Neural cell (in vitro differentiated cells): ENCODE measurements at regions not wholly inside any gene's neighbourhood (a gene's known extent, or its start where the extent isn't known, plus 50 kb on each side); places are given as distances from the start of the nearest gene placed in this dataset.

Source experiments
- H2AFZ ChIP-seq: fragments of 200-600, 300-800 bp; sonication (generic), shearing (Covaris generic); 2 replicates; pipeline ENCODE4 v1.6.0; 2014; ENCODE audit warnings: low read depth, mild to moderate bottlenecking, antibody characterized with exemption, low read length, moderate library complexity
- H3F3A ChIP-seq: fragments of 200-600 bp; shearing (Covaris generic); 2 replicates; pipeline ENCODE4 v1.6.1; 2016; ENCODE audit warnings: mild to moderate bottlenecking, moderate library complexity, mixed read lengths, antibody characterized with exemption, low read length; ENCODE audit not compliant: insufficient read depth, poor library complexity, severe bottlenecking
- H3K27ac ChIP-seq: fragments of 200-600, 300-800 bp; sonication (generic), shearing (Covaris generic); 2 replicates; pipeline ENCODE4 v1.5.1; 2014; ENCODE audit warnings: mild to moderate bottlenecking, low read length, moderate library complexity
- H3K27me3 ChIP-seq: fragments of 300-800, 200-600 bp; sonication (generic), shearing (Covaris generic); 2 replicates; pipeline ENCODE4 v1.6.0; 2014; ENCODE audit warnings: mild to moderate bottlenecking, low read depth, low read length, moderate library complexity; ENCODE audit not compliant: insufficient read depth
- H3K36me3 ChIP-seq: fragments of 300-800, 200-600 bp; sonication (generic), shearing (Covaris generic); 2 replicates; pipeline ENCODE4 v1.5.1; 2014; ENCODE audit warnings: mild to moderate bottlenecking, antibody characterized with exemption, low read length, moderate library complexity; ENCODE audit not compliant: insufficient read depth
- H3K4me2 ChIP-seq: fragments of 300-800, 200-600 bp; sonication (generic), shearing (Covaris generic); 2 replicates; pipeline ENCODE4 v1.6.0; 2014; ENCODE audit warnings: mild to moderate bottlenecking, low read length
- H3K4me3 ChIP-seq: fragments of 300-800, 200-600 bp; sonication (generic), shearing (Covaris generic); 2 replicates; pipeline ENCODE4 v1.5.1; 2014; ENCODE audit warnings: mild to moderate bottlenecking, low read length, moderate library complexity
- H3K79me2 ChIP-seq: fragments of 200-600 bp; shearing (Covaris generic); replicated peaks from 2 replicates; pipeline ENCODE4 v1.6.0; 2014; ENCODE audit warnings: mild to moderate bottlenecking, low read length, moderate library complexity; ENCODE audit not compliant: insufficient read depth
- H3K9ac ChIP-seq: fragments of 300-800, 200-600 bp; sonication (generic), shearing (Covaris generic); 2 replicates; pipeline ENCODE4 v1.6.1; 2016; ENCODE audit warnings: mild to moderate bottlenecking, low read length, mixed read lengths
- H3K9me2 ChIP-seq: fragments of 200-600 bp; shearing (Covaris generic); 2 replicates; pipeline ENCODE4 v1.6.1; 2016; ENCODE audit warnings: mild to moderate bottlenecking, low read length, mixed read lengths; ENCODE audit not compliant: insufficient read depth
- H3K9me3 ChIP-seq: fragments of 200-600, 300-800 bp; sonication (generic), shearing (Covaris generic); 2 replicates; pipeline ENCODE4 v1.6.1; 2016; ENCODE audit warnings: mild to moderate bottlenecking, mixed run types, low read length, moderate library complexity, mixed read lengths
- H4K20me1 ChIP-seq: fragments of 200-600 bp; shearing (Covaris generic); 2 replicates; pipeline ENCODE4 v1.6.1; 2016; ENCODE audit warnings: mild to moderate bottlenecking, mixed run types; ENCODE audit not compliant: insufficient read depth
- CTCF ChIP-seq: fragments of 450-650 bp; IDR thresholded peaks from 2 replicates; pipeline ENCODE4 v1.5.1; 2014; ENCODE audit warnings: antibody characterized with exemption, mild to moderate bottlenecking, moderate library complexity; ENCODE audit not compliant: poor library complexity, severe bottlenecking
- EP300 ChIP-seq: fragments of 450-650 bp; conservative IDR thresholded peaks from 2 replicates; pipeline ENCODE4 v1.6.1; 2014; ENCODE audit warnings: antibody characterized with exemption, mild to moderate bottlenecking, moderate library complexity; ENCODE audit not compliant: poor library complexity, severe bottlenecking
- EZH2 ChIP-seq: fragments of 200-600, 300-800 bp; shearing (Covaris generic), sonication (generic); IDR thresholded peaks from 2 replicates; pipeline ENCODE4 v1.6.1; 2014; ENCODE audit warnings: antibody characterized with exemption, low read length, borderline replicate concordance, mild to moderate bottlenecking; ENCODE audit not compliant: insufficient read depth, poor library complexity, severe bottlenecking
- MXI1 ChIP-seq: fragments of 450-650 bp; conservative IDR thresholded peaks from 2 replicates; pipeline ENCODE4 v1.6.1; 2014; ENCODE audit warnings: antibody characterized with exemption, mild to moderate bottlenecking; ENCODE audit not compliant: poor library complexity, severe bottlenecking
- POLR2AphosphoS5 ChIP-seq: IDR thresholded peaks from 2 replicates; pipeline ENCODE4 v1.6.1; 2012
- RAD21 ChIP-seq: fragments of 450-650 bp; conservative IDR thresholded peaks from 2 replicates; pipeline ENCODE4 v1.6.1; 2014; ENCODE audit warnings: antibody characterized with exemption, mild to moderate bottlenecking, moderate library complexity
- SMC3 ChIP-seq: fragments of 450-650 bp; conservative IDR thresholded peaks from 2 replicates; pipeline ENCODE4 v1.6.1; 2014; ENCODE audit warnings: antibody characterized with exemption, mild to moderate bottlenecking, moderate library complexity; ENCODE audit not compliant: poor library complexity
- TAF1 ChIP-seq: IDR thresholded peaks from 2 replicates; pipeline ENCODE4 v1.6.1; 2012; ENCODE audit warnings: low read depth
- TF ChIP-seq, protein P1 (sequence below): IDR thresholded peaks from 2 replicates; pipeline ENCODE4 v1.6.1; 2012; ENCODE audit warnings: borderline replicate concordance

GRCh38 chr19:28815257-28815656 lies 397.7 kb downstream of the UQCRFS1 start:
- no peaks in the 10 kb centered on the region for H3K79me2 ChIP-seq
- no peak overlapping the region for H3K9ac ChIP-seq
- H3K4me2 ChIP-seq: no peak overlapping the region
- H3K36me3 ChIP-seq: no peaks in the 10 kb centered on the region
- no peaks in the 10 kb centered on the region for H3K9me2 ChIP-seq
- no peaks in the 10 kb centered on the region for H3K9me3 ChIP-seq
- no peak for TF ChIP-seq POLR2AphosphoS5
- no peak for TF ChIP-seq TAF1
- no peak for TF ChIP-seq MXI1
- TF ChIP-seq CTCF: no peak
- TF ChIP-seq EP300: no peak
- TF ChIP-seq, protein P1, sequence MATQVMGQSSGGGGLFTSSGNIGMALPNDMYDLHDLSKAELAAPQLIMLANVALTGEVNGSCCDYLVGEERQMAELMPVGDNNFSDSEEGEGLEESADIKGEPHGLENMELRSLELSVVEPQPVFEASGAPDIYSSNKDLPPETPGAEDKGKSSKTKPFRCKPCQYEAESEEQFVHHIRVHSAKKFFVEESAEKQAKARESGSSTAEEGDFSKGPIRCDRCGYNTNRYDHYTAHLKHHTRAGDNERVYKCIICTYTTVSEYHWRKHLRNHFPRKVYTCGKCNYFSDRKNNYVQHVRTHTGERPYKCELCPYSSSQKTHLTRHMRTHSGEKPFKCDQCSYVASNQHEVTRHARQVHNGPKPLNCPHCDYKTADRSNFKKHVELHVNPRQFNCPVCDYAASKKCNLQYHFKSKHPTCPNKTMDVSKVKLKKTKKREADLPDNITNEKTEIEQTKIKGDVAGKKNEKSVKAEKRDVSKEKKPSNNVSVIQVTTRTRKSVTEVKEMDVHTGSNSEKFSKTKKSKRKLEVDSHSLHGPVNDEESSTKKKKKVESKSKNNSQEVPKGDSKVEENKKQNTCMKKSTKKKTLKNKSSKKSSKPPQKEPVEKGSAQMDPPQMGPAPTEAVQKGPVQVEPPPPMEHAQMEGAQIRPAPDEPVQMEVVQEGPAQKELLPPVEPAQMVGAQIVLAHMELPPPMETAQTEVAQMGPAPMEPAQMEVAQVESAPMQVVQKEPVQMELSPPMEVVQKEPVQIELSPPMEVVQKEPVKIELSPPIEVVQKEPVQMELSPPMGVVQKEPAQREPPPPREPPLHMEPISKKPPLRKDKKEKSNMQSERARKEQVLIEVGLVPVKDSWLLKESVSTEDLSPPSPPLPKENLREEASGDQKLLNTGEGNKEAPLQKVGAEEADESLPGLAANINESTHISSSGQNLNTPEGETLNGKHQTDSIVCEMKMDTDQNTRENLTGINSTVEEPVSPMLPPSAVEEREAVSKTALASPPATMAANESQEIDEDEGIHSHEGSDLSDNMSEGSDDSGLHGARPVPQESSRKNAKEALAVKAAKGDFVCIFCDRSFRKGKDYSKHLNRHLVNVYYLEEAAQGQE: no peak
- TF ChIP-seq SMC3: no peak
- no peak for TF ChIP-seq EZH2
- TF ChIP-seq RAD21: no peak
- no peaks in the 10 kb centered on the region for H3K27me3 ChIP-seq
- H3K27ac ChIP-seq: no peak overlapping the region
- H4K20me1 ChIP-seq: no peaks in the 10 kb centered on the region
- H3K4me3 ChIP-seq: no peak overlapping the region
- no peak overlapping the region for H2AFZ ChIP-seq
- no peaks in the 10 kb centered on the region for H3F3A ChIP-seq

DNA sequence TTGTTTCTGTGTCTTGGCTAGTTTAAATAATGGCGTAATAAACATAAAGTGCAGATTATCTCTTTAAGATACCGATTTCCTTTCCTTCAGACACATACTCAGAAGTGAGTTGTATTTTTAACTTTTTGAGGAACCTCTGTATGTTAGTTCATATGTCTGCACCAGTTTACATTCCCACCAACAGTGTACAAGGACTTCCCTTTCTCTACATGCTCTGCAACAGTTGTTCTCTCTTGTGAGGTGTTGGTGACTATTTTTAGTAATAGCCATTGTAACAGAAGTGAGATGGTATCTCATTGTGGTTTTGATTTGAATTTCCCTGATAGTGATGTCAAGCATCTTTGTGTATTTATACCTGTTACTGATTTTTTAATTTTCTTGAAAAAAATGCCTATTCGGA lies 418.6 kb downstream of the UQCRFS1 start:
- Histone ChIP-seq H2AFZ (no peak overlapping the region), H3K9me3 (peaks cover 10% of the 10 kb centered on the region), H4K20me1 (no peaks in the 10 kb centered on the region), H3K27ac (no peak overlapping the region), H3K9me2 (no peaks in the 10 kb centered on the region), H3K9ac (no peak overlapping the region), H3K36me3 (no peaks in the 10 kb centered on the region), H3K79me2 (no peaks in the 10 kb centered on the region), H3F3A (no peaks in the 10 kb centered on the region), H3K4me3 (no peak overlapping the region), H3K27me3 (peaks cover 25% of the 10 kb centered on the region), H3K4me2 (no peak overlapping the region)
- TF ChIP-seq EP300: no peak
- no peak for TF ChIP-seq RAD21
- no peak for TF ChIP-seq EZH2
- no peak for TF ChIP-seq CTCF
- TF ChIP-seq POLR2AphosphoS5: no peak
- TF ChIP-seq MXI1: no peak
- TF ChIP-seq SMC3: no peak
- no peak for TF ChIP-seq TAF1
